ENCODE measurements at regions not wholly inside any gene's neighbourhood (a gene's known extent, or its start where the extent isn't known, plus 50 kb on each side); places are given as distances from the start of the nearest gene placed in this dataset.

- TF ChIP-seq CTCF (conservative IDR thresholded peaks at IDR 0.05; ENCODE audit: low read length): no peak
- TF ChIP-seq EZH2phosphoT487 (IDR thresholded peaks at IDR 0.05; ENCODE audit: borderline replicate concordance, low read depth, low read length): no peak
These were observed 219.9 kb downstream of the PRDM9 start for GRCh38 chr5:23727271-23727670.

Measured in OCI-LY7 (cell line).